Esophagus muscularis mucosa (tissue), 4 donors: ENCODE measurements at regions not wholly inside any gene's neighbourhood (a gene's known extent, or its start where the extent isn't known, plus 50 kb on each side); places are given as distances from the start of the nearest gene placed in this dataset.

ENCODE experiments used
- DNase-seq: peaks from one replicate; pipeline ENCODE4 v3.0.0-alpha.2; 2017; ENCODE audit errors: extremely low spot score
- H3K27ac ChIP-seq, 4 donors: fragments of 200-600 bp; sonication (generic); replicated peaks in 1 of 4; 1 replicate in 3 of 4; 2 replicates in 1 of 4; pipeline ENCODE4 v1.5.1; 2016 to 2019; ENCODE audit warnings: mild to moderate bottlenecking in 1 of 4
- H3K27me3 ChIP-seq, 4 donors: fragments of 200-600 bp; sonication (generic); one replicate each; pipeline versions ENCODE4 v1.5.1 to v1.6.0; 2016 to 2019
- H3K36me3 ChIP-seq, 4 donors: fragments of 200-600 bp; sonication (generic); one replicate each; pipeline ENCODE4 v1.5.1; 2016 to 2019
- H3K4me1 ChIP-seq, 4 donors: fragments of 200-600 bp; sonication (generic); one replicate each; pipeline ENCODE4 v1.5.1; 2016 to 2019
- H3K4me3 ChIP-seq, 4 donors: fragments of 200-600 bp; sonication (generic); 1 replicate in 2 of 4; 2 replicates in 2 of 4; pipeline ENCODE4 v1.5.1; 2016 to 2019; ENCODE audit warnings: mild to moderate bottlenecking in 4 of 4, moderate library complexity in 1 of 4
- H3K9me3 ChIP-seq, 4 donors: fragments of 200-600 bp; sonication (generic); 1 replicate in 3 of 4; 2 replicates in 1 of 4; pipeline ENCODE4 v1.5.1; 2016 to 2019
- EP300 ChIP-seq: sonication (generic); formaldehyde crosslinking; IDR thresholded peaks from one replicate; pipeline ENCODE4 v1.6.1; 2017; ENCODE audit warnings: antibody characterized with exemption
- POLR2A ChIP-seq: fragments of 450-650 bp; IDR thresholded peaks from one replicate; pipeline ENCODE4 v1.6.1; 2017; ENCODE audit warnings: antibody characterized with exemption, moderate library complexity, mild to moderate bottlenecking, low read depth
- POLR2AphosphoS5 ChIP-seq, 2 donors: sonication (generic); formaldehyde crosslinking; IDR thresholded peaks; one replicate each; pipeline ENCODE4 v1.6.1; 2017; ENCODE audit warnings: antibody characterized with exemption in 2 of 2
- WGBS: methylation state at CpG from one replicate; pipeline ENCODE4 v1.1.5; 2018; 5-methylcytosine and 5-hydroxymethylcytosine counted together
- intact Hi-C: fragments of 100-400 bp; cut with DNase I; formaldehyde crosslinking; loops from one replicate; pipeline ENCODE4 v1.15.1; 2023
- TF ChIP-seq, protein P1 (sequence below), 3 experiments: fragments of 200-600 bp in 2 of 3; fragments of 450-650 bp in 1 of 3; sonication (generic) in 2 of 3; IDR thresholded peaks; one replicate each; pipeline ENCODE4 v1.5.1; 2017 to 2019; ENCODE audit warnings: antibody characterized with exemption in 3 of 3, mild to moderate bottlenecking in 2 of 3, moderate library complexity in 1 of 3

GRCh38 chr5:67903121-67903520, 312.4 kb upstream of the PIK3R1 start:
- intact Hi-C loops, result no loop called here
- TF ChIP-seq, protein P1, sequence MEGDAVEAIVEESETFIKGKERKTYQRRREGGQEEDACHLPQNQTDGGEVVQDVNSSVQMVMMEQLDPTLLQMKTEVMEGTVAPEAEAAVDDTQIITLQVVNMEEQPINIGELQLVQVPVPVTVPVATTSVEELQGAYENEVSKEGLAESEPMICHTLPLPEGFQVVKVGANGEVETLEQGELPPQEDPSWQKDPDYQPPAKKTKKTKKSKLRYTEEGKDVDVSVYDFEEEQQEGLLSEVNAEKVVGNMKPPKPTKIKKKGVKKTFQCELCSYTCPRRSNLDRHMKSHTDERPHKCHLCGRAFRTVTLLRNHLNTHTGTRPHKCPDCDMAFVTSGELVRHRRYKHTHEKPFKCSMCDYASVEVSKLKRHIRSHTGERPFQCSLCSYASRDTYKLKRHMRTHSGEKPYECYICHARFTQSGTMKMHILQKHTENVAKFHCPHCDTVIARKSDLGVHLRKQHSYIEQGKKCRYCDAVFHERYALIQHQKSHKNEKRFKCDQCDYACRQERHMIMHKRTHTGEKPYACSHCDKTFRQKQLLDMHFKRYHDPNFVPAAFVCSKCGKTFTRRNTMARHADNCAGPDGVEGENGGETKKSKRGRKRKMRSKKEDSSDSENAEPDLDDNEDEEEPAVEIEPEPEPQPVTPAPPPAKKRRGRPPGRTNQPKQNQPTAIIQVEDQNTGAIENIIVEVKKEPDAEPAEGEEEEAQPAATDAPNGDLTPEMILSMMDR (IDR thresholded peaks at IDR 0.05), result no peak
- TF ChIP-seq POLR2A (no peak), EP300 (no peak)
- Histone ChIP-seq H3K27ac (no peak overlapping the region), H3K27me3 (no peaks in the 10 kb centered on the region), H3K4me1 (peaks cover 0 to 4% (median 0%) of the 10 kb centered on the region in 4 donors), H3K36me3 (no peaks in the 10 kb centered on the region), H3K4me3 (no peak overlapping the region), H3K9me3 (no peaks in the 10 kb centered on the region)
- 88% methylated on average over 2 of the region's 2 CpGs for WGBS
- no peak for DNase-seq

DNA sequence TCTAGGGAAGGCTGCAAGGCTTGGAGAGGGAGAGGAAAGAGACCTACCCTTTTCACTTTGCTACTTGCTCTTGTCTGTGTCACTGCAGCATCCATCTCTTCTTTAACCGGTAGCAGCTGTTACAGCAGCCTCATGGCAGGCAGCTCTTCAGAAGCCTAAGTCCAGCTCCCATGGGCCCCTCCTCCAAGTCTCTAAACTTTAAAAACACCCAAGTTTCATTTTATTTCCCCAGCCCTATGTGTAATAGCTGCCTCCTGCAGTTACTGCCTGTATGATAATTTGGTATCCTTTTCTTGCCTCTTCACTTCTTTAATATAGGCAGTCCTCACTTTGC, 313.1 kb upstream of the PIK3R1 start:
- Histone ChIP-seq H3K36me3 (no peaks in the 10 kb centered on the region), H3K27me3 (no peaks in the 10 kb centered on the region), H3K4me1 (peaks cover 0 to 4% (median 0%) of the 10 kb centered on the region in 4 donors), H3K9me3 (no peaks in the 10 kb centered on the region), H3K4me3 (no peak overlapping the region), H3K27ac (no peak overlapping the region)
- DNase-seq, result no peak
- intact Hi-C loops, result no loop called here
- TF ChIP-seq EP300, result no peak
- no peak for TF ChIP-seq POLR2A
- TF ChIP-seq POLR2AphosphoS5 (IDR thresholded peaks at IDR 0.05), result no peak
- TF ChIP-seq, protein P1 (IDR thresholded peaks at IDR 0.05), result no peak
- WGBS, result 100% methylated on average over 1 of the region's 1 CpG

GRCh38 chr5:67901814-67902496, 313.6 kb upstream of the PIK3R1 start:
- intact Hi-C loops, result no loop called here
- Histone ChIP-seq H3K4me3 (no peak overlapping the region), H3K36me3 (no peaks in the 10 kb centered on the region), H3K27ac (no peak overlapping the region), H3K4me1 (peaks cover 0 to 4% (median 0%) of the 10 kb centered on the region in 4 donors), H3K9me3 (no peaks in the 10 kb centered on the region), H3K27me3 (no peaks in the 10 kb centered on the region)
- TF ChIP-seq POLR2A (no peak), POLR2AphosphoS5 (IDR thresholded peaks at IDR 0.05) (no peak), EP300 (no peak)
- TF ChIP-seq, protein P1 (IDR thresholded peaks at IDR 0.05), result no peak
- 87% methylated on average over 7 of the region's 7 CpGs for WGBS
- no peak for DNase-seq

- no peaks in the 10 kb centered on the region for H3K27me3 ChIP-seq
- WGBS, result 85% methylated on average over 6 of the region's 6 CpGs
- H3K27ac ChIP-seq, result no peak overlapping the region
- no peak overlapping the region for H3K4me3 ChIP-seq
- intact Hi-C loops, result no loop called here
- no peaks in the 10 kb centered on the region for H3K36me3 ChIP-seq
- no peaks in the 10 kb centered on the region for H3K9me3 ChIP-seq
- TF ChIP-seq POLR2AphosphoS5 (IDR thresholded peaks at IDR 0.05) (no peak), POLR2A (no peak), EP300 (no peak)
- TF ChIP-seq, protein P1 (IDR thresholded peaks at IDR 0.05), result no peak
- peaks cover 0 to 4% (median 0%) of the 10 kb centered on the region in 4 donors for H3K4me1 ChIP-seq
- no peak for DNase-seq
Observed at GRCh38 chr5:67900514-67900913, 315.0 kb upstream of the PIK3R1 start.

- TF ChIP-seq EP300 (no peak), POLR2A (no peak), POLR2AphosphoS5 (IDR thresholded peaks at IDR 0.05) (no peak)
- TF ChIP-seq, protein P1 (IDR thresholded peaks at IDR 0.05), result no peak
- WGBS, result 88% methylated on average over 3 of the region's 3 CpGs
- DNase-seq, result no peak
- Histone ChIP-seq H3K4me1 (peaks cover 0 to 4% (median 0%) of the 10 kb centered on the region in 4 donors), H3K27me3 (no peaks in the 10 kb centered on the region), H3K27ac (no peak overlapping the region), H3K4me3 (no peak overlapping the region), H3K9me3 (no peaks in the 10 kb centered on the region), H3K36me3 (no peaks in the 10 kb centered on the region)
- intact Hi-C loops, result no loop called here
Observed at GRCh38 chr5:67897980-67898379, 317.6 kb upstream of the PIK3R1 start.
